ACHN (cell line): ENCODE measurements at regions not wholly inside any gene's neighbourhood (a gene's known extent, or its start where the extent isn't known, plus 50 kb on each side); places are given as distances from the start of the nearest gene placed in this dataset.

Experiments
- DNase-seq: peaks from one replicate; pipeline ENCODE4 v3.0.0-alpha.2; 2015
- in situ Hi-C: cut with HindIII; loops from 2 replicates; pipeline ENCODE4 v1.10.0; 2017; ENCODE audit warnings: low sequenced_read_pairs, low pct_ligation_motif_present, low pct_unique_long_range_greater_than_20kb

- in situ Hi-C loops = no loop called here
- no peak for DNase-seq
Observed at GRCh38 chr11:13861411-13861810, 101.1 kb upstream of the SPON1 start.

GRCh38 chr11:13862845-13863392 lies 99.6 kb upstream of the SPON1 start:
- no peak for DNase-seq
- in situ Hi-C loops = no loop called here

- DNase-seq = no peak
- in situ Hi-C loops = no loop called here
Observed at GRCh38 chr11:13868710-13869397, 93.7 kb upstream of the SPON1 start.

- DNase-seq = no peak
- in situ Hi-C loops = no loop called here
Observed at GRCh38 chr11:13869398-13869886, 93.1 kb upstream of the SPON1 start.

GRCh38 chr11:13874597-13874996 lies 87.9 kb upstream of the SPON1 start:
- no peak for DNase-seq
- in situ Hi-C loops = no loop called here

GRCh38 chr11:13875643-13876042 lies 86.9 kb upstream of the SPON1 start:
- in situ Hi-C loops = no loop called here
- no peak for DNase-seq

GRCh38 chr11:13876423-13876822 lies 86.1 kb upstream of the SPON1 start:
- in situ Hi-C loops = no loop called here
- no peak for DNase-seq

GRCh38 chr11:13878077-13878476 lies 84.4 kb upstream of the SPON1 start:
- in situ Hi-C loops = no loop called here
- no peak for DNase-seq

- DNase-seq = peak; percentile 3
- in situ Hi-C loops = no loop called here
Observed at GRCh38 chr11:13880634-13881033, 81.9 kb upstream of the SPON1 start.

GRCh38 chr11:13881226-13881905 lies 81.2 kb upstream of the SPON1 start:
- DNase-seq = no peak
- in situ Hi-C loops = no loop called here

GRCh38 chr11:13883042-13883441 lies 79.5 kb upstream of the SPON1 start:
- in situ Hi-C loops = no loop called here
- DNase-seq = no peak

GRCh38 chr11:13883589-13883988 lies 78.9 kb upstream of the SPON1 start:
- in situ Hi-C loops = no loop called here

GRCh38 chr11:13884158-13884799 lies 78.2 kb upstream of the SPON1 start:
- in situ Hi-C loops = no loop called here
- DNase-seq = peak; percentile 45

More at GRCh38 chr11:13883589-13883988, 78.9 kb upstream of the SPON1 start:
- DNase-seq = no peak

GRCh38 chr11:13885083-13885482 lies 77.4 kb upstream of the SPON1 start:
- in situ Hi-C loops = no loop called here
- no peak for DNase-seq

- no peak for DNase-seq
- in situ Hi-C loops = no loop called here
Observed at GRCh38 chr11:13889552-13890249, 72.8 kb upstream of the SPON1 start.

GRCh38 chr11:13891911-13892310 lies 70.6 kb upstream of the SPON1 start:
- DNase-seq = no peak
- in situ Hi-C loops = no loop called here

- in situ Hi-C loops = no loop called here
- peak; percentile 63 for DNase-seq
Observed at GRCh38 chr11:13896175-13896980, 66.1 kb upstream of the SPON1 start.

GRCh38 chr11:13896981-13897353 lies 65.6 kb upstream of the SPON1 start:
- DNase-seq = no peak
- in situ Hi-C loops = no loop called here
